Uterus (tissue), 2 donors: ENCODE measurements at regions not wholly inside any gene's neighbourhood (a gene's known extent, or its start where the extent isn't known, plus 50 kb on each side); places are given as distances from the start of the nearest gene placed in this dataset.

Experiments used
- POLR2A ChIP-seq, 2 donors: fragments of 450-650 bp; IDR thresholded peaks; one replicate each; pipeline ENCODE4 v1.6.1; 2016; ENCODE audit warnings: antibody characterized with exemption in 2 of 2, mild to moderate bottlenecking in 1 of 2, moderate library complexity in 1 of 2
- TF ChIP-seq, protein P1 (sequence below), 4 experiments: fragments of 200-600 bp in 2 of 4; fragments of 450-650 bp in 2 of 4; sonication (generic) in 2 of 4; IDR thresholded peaks; one replicate each; pipeline ENCODE4 v1.5.1; 2016 to 2019; ENCODE audit warnings: antibody characterized with exemption in 4 of 4, mild to moderate bottlenecking in 2 of 4, moderate library complexity in 1 of 4

DNA sequence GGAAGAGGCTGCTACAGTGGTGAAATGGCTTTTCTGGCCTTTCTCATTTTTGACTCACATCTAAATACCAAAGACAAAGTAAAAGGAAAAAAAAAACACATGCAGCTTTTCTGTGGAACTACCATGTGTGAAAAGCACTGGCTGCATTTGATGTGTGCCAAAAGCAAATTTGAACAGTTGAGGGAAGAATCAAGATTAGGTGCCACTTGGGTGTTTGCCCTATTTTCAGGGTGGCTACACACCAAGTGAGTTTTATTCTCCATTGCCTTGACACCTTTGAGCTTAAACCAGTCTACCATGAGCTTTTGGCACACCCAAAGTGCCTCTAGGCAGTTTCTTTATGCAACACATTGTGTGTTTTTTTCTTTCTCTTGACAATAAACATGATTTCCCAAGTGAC is 423.9 kb downstream of the FAM133A start:
- TF ChIP-seq POLR2A (IDR thresholded peaks at IDR 0.05): no peak
- TF ChIP-seq, protein P1, sequence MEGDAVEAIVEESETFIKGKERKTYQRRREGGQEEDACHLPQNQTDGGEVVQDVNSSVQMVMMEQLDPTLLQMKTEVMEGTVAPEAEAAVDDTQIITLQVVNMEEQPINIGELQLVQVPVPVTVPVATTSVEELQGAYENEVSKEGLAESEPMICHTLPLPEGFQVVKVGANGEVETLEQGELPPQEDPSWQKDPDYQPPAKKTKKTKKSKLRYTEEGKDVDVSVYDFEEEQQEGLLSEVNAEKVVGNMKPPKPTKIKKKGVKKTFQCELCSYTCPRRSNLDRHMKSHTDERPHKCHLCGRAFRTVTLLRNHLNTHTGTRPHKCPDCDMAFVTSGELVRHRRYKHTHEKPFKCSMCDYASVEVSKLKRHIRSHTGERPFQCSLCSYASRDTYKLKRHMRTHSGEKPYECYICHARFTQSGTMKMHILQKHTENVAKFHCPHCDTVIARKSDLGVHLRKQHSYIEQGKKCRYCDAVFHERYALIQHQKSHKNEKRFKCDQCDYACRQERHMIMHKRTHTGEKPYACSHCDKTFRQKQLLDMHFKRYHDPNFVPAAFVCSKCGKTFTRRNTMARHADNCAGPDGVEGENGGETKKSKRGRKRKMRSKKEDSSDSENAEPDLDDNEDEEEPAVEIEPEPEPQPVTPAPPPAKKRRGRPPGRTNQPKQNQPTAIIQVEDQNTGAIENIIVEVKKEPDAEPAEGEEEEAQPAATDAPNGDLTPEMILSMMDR (IDR thresholded peaks at IDR 0.05): no peak
